Right lobe of liver (tissue), 6 donors: ENCODE measurements at regions not wholly inside any gene's neighbourhood (a gene's known extent, or its start where the extent isn't known, plus 50 kb on each side); places are given as distances from the start of the nearest gene placed in this dataset.
"Not testable (repeated sequence)": the region's sequence is repeated elsewhere in the genome, so short reads cannot be mapped to it uniquely, and the experiment has no call there.

Source experiments
- ATAC-seq, 4 donors: fragments of 200-7000 bp; cut with Tn5 transposase; one replicate each; pipeline ENCODE4 v1.9.1; 2020; ENCODE audit warnings: mild to moderate bottlenecking in 4 of 4, moderate library complexity in 4 of 4
- DNase-seq, 3 donors: peaks; one replicate each; pipeline ENCODE4 v3.0.0-alpha.2; 2020
- H3K27ac ChIP-seq, 3 donors: fragments of 200-600 bp; one replicate each; pipeline ENCODE4 v1.8.0; 2022
- H3K27me3 ChIP-seq, 2 donors: fragments of 200-600 bp; one replicate each; pipeline ENCODE4 v1.8.0; 2022
- H3K36me3 ChIP-seq, 4 donors: fragments of 200-600 bp; sonication (generic) in 1 of 4; one replicate each; pipeline versions ENCODE4 v1.5.1 to v1.8.0; 2017 to 2022; ENCODE audit warnings: control low read depth in 1 of 4
- H3K4me1 ChIP-seq, 4 donors: fragments of 200-600 bp; sonication (generic) in 1 of 4; one replicate each; pipeline versions ENCODE4 v1.5.1 to v1.8.0; 2017 to 2022; ENCODE audit warnings: control low read depth in 1 of 4
- H3K4me3 ChIP-seq, 3 donors: fragments of 200-600 bp; one replicate each; pipeline ENCODE4 v1.8.0; 2022
- H3K9me3 ChIP-seq, 4 donors: fragments of 200-600 bp; sonication (generic) in 1 of 4; one replicate each; pipeline versions ENCODE4 v1.5.1 to v1.8.0; 2017 to 2022; ENCODE audit warnings: control low read depth in 1 of 4
- CTCF ChIP-seq, 4 donors: fragments of 200-600 bp in 3 of 4; fragments of 450-650 bp in 1 of 4; IDR thresholded peaks; one replicate each; pipeline versions ENCODE4 v1.5.1 to v1.8.0; 2016 to 2022; ENCODE audit warnings: antibody characterized with exemption in 4 of 4, mild to moderate bottlenecking in 2 of 4
- POLR2A ChIP-seq: fragments of 450-650 bp; IDR thresholded peaks from one replicate; pipeline ENCODE4 v1.6.1; 2017; ENCODE audit warnings: antibody characterized with exemption, mild to moderate bottlenecking
- WGBS: methylation state at CpG from one replicate; pipeline ENCODE4 v1.1.6; 2018; ENCODE audit warnings: low coverage, low lambda C conversion rate; ENCODE audit not compliant: insufficient coverage; ENCODE audit errors: missing lambda C conversion rate; 5-methylcytosine and 5-hydroxymethylcytosine counted together
- intact Hi-C, 2 donors: fragments of 100-400 bp; cut with DNase I; formaldehyde crosslinking; loops; one replicate each; pipeline versions ENCODE4 v1.11.2 to v1.14.1; 2022
- donor health status: DM: no; HTN: yes; CAD: no.
- donor health status: DM: no; HTN: no; CAD: no.
- donor health status: DM: no; HTN: no; CAD: no.
- donor health status: DM: no; HTN: yes; CAD: no.
- donor health status: DM: no; HTN: yes; CAD: no.

- no peak for TF ChIP-seq POLR2A
- no peak for TF ChIP-seq CTCF (IDR thresholded peaks at IDR 0.05)
- H3K4me3 ChIP-seq: no peak overlapping the region
- H3K27ac ChIP-seq: no peak overlapping the region
- no peaks in the 10 kb centered on the region for H3K27me3 ChIP-seq
- no peaks in the 10 kb centered on the region for H3K4me1 ChIP-seq
- H3K9me3 ChIP-seq: no peaks in the 10 kb centered on the region
- intact Hi-C loops: no loop called here
- 32% methylated on average over 4 of the region's 4 CpGs for WGBS
- no peak for ATAC-seq
- H3K36me3 ChIP-seq: no peaks in the 10 kb centered on the region
- DNase-seq: no peak
Measured at GRCh38 chr21:19197950-19198349, 794.4 kb upstream of the TMPRSS15 start.

DNA sequence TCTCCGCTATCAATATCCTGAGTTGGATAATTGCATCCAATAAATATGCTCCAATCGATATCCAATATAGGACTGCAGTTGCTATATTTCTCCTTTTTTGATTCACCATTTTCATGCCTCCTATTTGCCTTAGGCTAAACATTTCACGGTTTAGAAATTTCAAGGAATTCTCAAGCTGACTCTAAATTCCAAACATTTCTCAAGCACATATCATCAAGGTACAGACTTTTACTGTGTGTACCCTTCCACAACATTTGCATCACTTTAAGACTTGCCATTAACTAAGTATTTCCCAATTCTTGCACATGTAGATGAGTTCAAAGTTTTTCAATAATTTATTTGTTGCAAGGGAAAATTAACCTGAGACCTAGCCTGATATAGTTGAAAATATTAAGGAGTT, 795.2 kb upstream of the TMPRSS15 start:
- Histone ChIP-seq H3K4me3 (no peak overlapping the region), H3K9me3 (no peaks in the 10 kb centered on the region), H3K27ac (no peak overlapping the region), H3K4me1 (no peaks in the 10 kb centered on the region), H3K36me3 (no peaks in the 10 kb centered on the region), H3K27me3 (no peaks in the 10 kb centered on the region)
- DNase-seq (no peak), ATAC-seq (no peak)
- TF ChIP-seq POLR2A: no peak
- TF ChIP-seq CTCF (IDR thresholded peaks at IDR 0.05): no peak
- 65% methylated on average over 3 of the region's 3 CpGs for WGBS
- intact Hi-C loops: no loop called here

DNA sequence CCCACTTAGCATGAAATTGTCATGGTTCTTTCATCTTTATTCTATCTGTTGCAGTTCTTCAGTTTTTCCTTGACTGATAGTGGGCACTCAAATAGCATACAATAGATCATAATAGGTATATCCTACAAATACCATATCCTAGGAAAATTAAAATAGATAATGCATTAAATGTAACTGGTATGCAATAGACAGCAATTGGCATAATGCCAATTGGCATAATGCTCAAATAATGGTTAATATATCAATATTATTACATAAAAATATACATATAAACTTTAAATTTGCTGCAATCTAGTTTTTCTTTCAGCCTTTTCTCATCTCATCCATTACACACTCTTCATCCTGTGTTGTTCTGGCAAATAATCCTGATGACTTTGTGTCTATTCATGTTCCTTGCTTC, 814.6 kb upstream of the TMPRSS15 start:
- TF ChIP-seq CTCF (IDR thresholded peaks at IDR 0.05) (no peak), POLR2A (no peak)
- H3K36me3 ChIP-seq: no peaks in the 10 kb centered on the region
- no peaks in the 10 kb centered on the region for H3K4me1 ChIP-seq
- no peaks in the 10 kb centered on the region for H3K27me3 ChIP-seq
- intact Hi-C loops: no loop called here
- no peak overlapping the region for H3K4me3 ChIP-seq
- DNase-seq (no peak), ATAC-seq (no peak)
- H3K27ac ChIP-seq: no peak overlapping the region
- H3K9me3 ChIP-seq: no peaks in the 10 kb centered on the region

DNA sequence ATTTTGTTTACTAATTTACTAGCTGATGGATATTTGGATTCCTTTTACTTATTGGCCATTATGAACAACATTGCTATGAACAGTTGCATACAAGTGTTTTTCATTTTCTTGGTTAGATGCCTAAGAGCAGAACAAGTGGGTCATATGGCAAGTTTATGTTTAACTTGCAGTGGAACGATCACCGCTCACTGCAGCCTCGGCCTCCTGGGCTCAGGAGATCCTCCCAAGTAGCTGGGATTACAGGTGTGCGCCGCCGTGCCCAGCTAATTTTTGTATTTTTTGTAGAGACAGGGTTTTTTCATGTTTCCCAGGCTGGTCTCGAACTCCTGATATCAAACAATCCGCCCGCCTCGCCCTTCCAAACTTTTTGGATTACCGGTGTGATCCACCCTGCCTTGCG, 820.5 kb upstream of the TMPRSS15 start:
- Histone ChIP-seq H3K27me3 (no peaks in the 10 kb centered on the region), H3K4me3 (no peak overlapping the region), H3K4me1 (no peaks in the 10 kb centered on the region), H3K27ac (no peak overlapping the region), H3K36me3 (no peaks in the 10 kb centered on the region), H3K9me3 (no peaks in the 10 kb centered on the region)
- WGBS: 63% methylated on average over 12 of the region's 12 CpGs
- no peak for ATAC-seq
- no peak for DNase-seq
- no peak for TF ChIP-seq CTCF (IDR thresholded peaks at IDR 0.05)
- TF ChIP-seq POLR2A: no peak
- intact Hi-C loops: no loop called here

DNA sequence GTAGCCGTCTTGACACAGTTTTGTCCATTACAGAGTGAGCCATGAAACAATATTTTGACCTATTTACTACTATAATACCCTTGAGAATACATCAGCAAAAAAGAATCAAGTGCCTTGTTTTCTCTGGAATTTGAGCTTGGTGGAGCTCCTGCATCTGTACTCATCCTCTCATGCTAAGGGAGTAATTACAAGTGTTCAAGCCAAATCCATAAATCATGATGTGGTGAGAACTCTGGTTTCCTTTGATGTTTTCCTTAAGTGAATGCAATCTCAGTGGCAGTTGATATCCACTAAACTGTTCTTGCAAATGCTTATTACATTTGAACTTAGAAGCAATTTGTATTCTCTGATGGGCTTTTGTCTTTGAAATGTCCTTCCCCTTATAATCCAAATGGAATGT, 824.6 kb upstream of the TMPRSS15 start:
- no peaks in the 10 kb centered on the region for H3K9me3 ChIP-seq
- no peaks in the 10 kb centered on the region for H3K36me3 ChIP-seq
- TF ChIP-seq POLR2A: no peak
- no peak for TF ChIP-seq CTCF (IDR thresholded peaks at IDR 0.05)
- WGBS: 27% methylated on average over 1 of the region's 1 CpG
- no peaks in the 10 kb centered on the region for H3K4me1 ChIP-seq
- no peak overlapping the region for H3K4me3 ChIP-seq
- intact Hi-C loops: no loop called here
- DNase-seq (no peak), ATAC-seq (no peak)
- H3K27ac ChIP-seq: no peak overlapping the region
- no peaks in the 10 kb centered on the region for H3K27me3 ChIP-seq

DNA sequence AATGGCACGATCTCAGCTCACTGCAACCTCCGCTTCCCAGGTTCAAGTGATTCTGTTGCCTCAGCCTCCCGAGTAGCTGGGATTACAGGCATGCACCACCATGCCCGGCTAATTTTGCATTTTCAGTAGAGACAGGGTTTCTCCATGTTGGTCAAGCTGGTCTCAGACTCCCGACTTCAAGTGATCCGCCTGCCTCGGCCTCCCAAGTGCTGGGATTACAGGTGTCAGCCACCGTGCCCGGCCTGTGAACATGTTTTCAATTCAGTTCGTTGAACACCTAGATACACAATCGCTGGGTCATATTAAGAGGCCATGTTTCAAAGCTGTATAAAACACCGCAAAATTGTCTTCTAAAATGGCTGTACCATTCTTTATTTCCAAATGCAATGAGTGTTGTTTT, 830.3 kb upstream of the TMPRSS15 start:
- H3K4me3 ChIP-seq, ATAC-seq, intact Hi-C loops, H3K36me3 ChIP-seq, H3K4me1 ChIP-seq, H3K27ac ChIP-seq, H3K27me3 ChIP-seq, DNase-seq, H3K9me3 ChIP-seq: not testable (repeated sequence)
- 56% methylated on average over 10 of the region's 12 CpGs for WGBS
